ENCODE measurements at regions not wholly inside any gene's neighbourhood (a gene's known extent, or its start where the extent isn't known, plus 50 kb on each side); places are given as distances from the start of the nearest gene placed in this dataset.

- H2AFZ ChIP-seq (ENCODE audit: low read depth, low read length) = no peak overlapping the region
- intact Hi-C loops (cut with micrococcal nuclease) (no loop called here), in situ Hi-C loops (cut with MboI) (no loop called here)
- 0% methylated on average over 1 of the region's 1 CpG for WGBS (ENCODE audit: insufficient coverage, low coverage, missing lambda C conversion rate)
- TF ChIP-seq NFXL1 (CRISPR knock-in tag; IDR thresholded peaks at IDR 0.05) (no peak), SMAD1 (IDR thresholded peaks at IDR 0.05; ENCODE audit: low read depth, low read length, partially characterized antibody) (no peak), ZC3H11A (IDR thresholded peaks at IDR 0.05; ENCODE audit: low read depth, low read length) (no peak), CC2D1A (IDR thresholded peaks at IDR 0.05) (no peak), E2F5 (CRISPR knock-in tag; IDR thresholded peaks at IDR 0.05) (no peak), STAG1 (CRISPR knock-in tag; IDR thresholded peaks at IDR 0.05; ENCODE audit: borderline replicate concordance) (no peak), BCOR (IDR thresholded peaks at IDR 0.05) (no peak), BDP1 (IDR thresholded peaks at IDR 0.05; ENCODE audit: insufficient read depth, insufficient read length) (no peak), GTF3C2 (IDR thresholded peaks at IDR 0.05; ENCODE audit: borderline replicate concordance, extremely low read depth, insufficient read length) (no peak)
- H3K9me1 ChIP-seq (ENCODE audit: control insufficient read depth, insufficient read depth, low read length) = no peaks in the 10 kb centered on the region
- FAIRE-seq = no peak
- H3K27ac ChIP-seq (ENCODE audit: extremely low read depth, low read depth, low read length) = no peak overlapping the region
- ChIA-PET CTCF (ENCODE audit: low intra/inter-chr PET ratio) (no interaction called here), POLR2A (no interaction called here)
- no peaks in the 10 kb centered on the region for H3K4me1 ChIP-seq (replicated peaks in 1 of 2; ENCODE audit: control insufficient read depth in 2 of 2, insufficient read depth in 2 of 2, low read length in 2 of 2)
- H3K79me2 ChIP-seq (ENCODE audit: control insufficient read depth, insufficient read depth, low read length) = no peaks in the 10 kb centered on the region
- DNase-seq (ENCODE audit: extremely low read depth in 1 of 4, low spot score in 3 of 4) = no peak
- no peaks in the 10 kb centered on the region for H3K27me3 ChIP-seq (ENCODE audit: control insufficient read depth in 2 of 2, insufficient read depth in 2 of 2, low read length in 2 of 2)
- H3K4me3 ChIP-seq = no peak overlapping the region
- H4K20me1 ChIP-seq (replicated peaks; ENCODE audit: control insufficient read depth, insufficient read depth, low read length) = no peaks in the 10 kb centered on the region
- no peak overlapping the region for H3K9ac ChIP-seq (ENCODE audit: insufficient read depth in 1 of 2, low read depth in 2 of 2, low read length in 2 of 2)
- no peak overlapping the region for H3K4me2 ChIP-seq (ENCODE audit: insufficient read depth, low read length)
- BruUV-seq (replicated peaks) = no TSS peak
- no peaks in the 10 kb centered on the region for H3K9me3 ChIP-seq (replicated peaks; ENCODE audit: control insufficient read depth, insufficient read depth, low read depth, low read length)
- ATAC-seq = no peak
- H3K36me3 ChIP-seq (ENCODE audit: control insufficient read depth, insufficient read depth, low read length) = no peaks in the 10 kb centered on the region
Observed at GRCh38 chr6:128767705-128768104, 115.2 kb upstream of the LAMA2 start.
